Kidney epithelial cell (primary cell): ENCODE measurements at regions not wholly inside any gene's neighbourhood (a gene's known extent, or its start where the extent isn't known, plus 50 kb on each side); places are given as distances from the start of the nearest gene placed in this dataset.

Experiments used
- DNase-seq: peaks from one replicate; pipeline ENCODE4 v3.0.0-alpha.2; 2010; ENCODE audit warnings: low read depth
- H3K27me3 ChIP-seq: 2 replicates; pipeline ENCODE4 v1.6.0; 2011; ENCODE audit warnings: low read length; ENCODE audit not compliant: control insufficient read depth, insufficient read depth
- H3K36me3 ChIP-seq: 2 replicates; pipeline ENCODE4 v1.5.1; 2011; ENCODE audit warnings: low read length; ENCODE audit not compliant: control insufficient read depth, insufficient read depth
- H3K4me3 ChIP-seq: 2 replicates; pipeline ENCODE4 v1.5.1; 2011; ENCODE audit warnings: low read depth, mild to moderate bottlenecking, control low read depth, low read length
- CTCF ChIP-seq: IDR thresholded peaks from 2 replicates; pipeline ENCODE4 v1.5.1; 2011; ENCODE audit warnings: mild to moderate bottlenecking, moderate library complexity, low read length, control low read depth, inconsistent platforms; ENCODE audit not compliant: insufficient read depth, poor library complexity, severe bottlenecking

DNA sequence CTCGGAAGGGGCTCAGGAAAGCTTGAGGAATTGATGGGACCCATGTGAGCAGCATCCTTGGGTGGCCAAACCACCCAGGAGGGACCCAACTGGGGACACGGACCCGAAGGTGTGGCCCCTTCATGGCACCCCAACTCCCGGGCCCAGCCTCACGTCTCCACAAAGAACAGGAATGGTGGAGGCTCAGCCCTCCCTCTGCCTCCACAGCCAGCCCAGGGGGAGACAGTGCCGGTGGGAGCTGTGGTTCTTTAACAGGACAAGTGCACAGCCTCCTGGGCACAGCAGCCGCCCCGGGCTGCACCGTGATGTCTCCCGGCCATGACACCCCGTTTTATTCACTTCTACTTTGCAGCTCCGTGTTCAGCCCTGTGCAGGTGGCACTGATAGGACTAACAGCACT lies 587.2 kb downstream of the BRD1 start:
- Histone ChIP-seq H3K36me3 (no peaks in the 10 kb centered on the region), H3K27me3 (no peaks in the 10 kb centered on the region), H3K4me3 (no peak overlapping the region)
- no peak for DNase-seq
- no peak for TF ChIP-seq CTCF

GRCh38 chr22:49240016-49240380 lies 587.7 kb downstream of the BRD1 start:
- H3K4me3 ChIP-seq: no peak overlapping the region
- H3K27me3 ChIP-seq: no peaks in the 10 kb centered on the region
- no peaks in the 10 kb centered on the region for H3K36me3 ChIP-seq
- TF ChIP-seq CTCF: no peak
- no peak for DNase-seq

DNA sequence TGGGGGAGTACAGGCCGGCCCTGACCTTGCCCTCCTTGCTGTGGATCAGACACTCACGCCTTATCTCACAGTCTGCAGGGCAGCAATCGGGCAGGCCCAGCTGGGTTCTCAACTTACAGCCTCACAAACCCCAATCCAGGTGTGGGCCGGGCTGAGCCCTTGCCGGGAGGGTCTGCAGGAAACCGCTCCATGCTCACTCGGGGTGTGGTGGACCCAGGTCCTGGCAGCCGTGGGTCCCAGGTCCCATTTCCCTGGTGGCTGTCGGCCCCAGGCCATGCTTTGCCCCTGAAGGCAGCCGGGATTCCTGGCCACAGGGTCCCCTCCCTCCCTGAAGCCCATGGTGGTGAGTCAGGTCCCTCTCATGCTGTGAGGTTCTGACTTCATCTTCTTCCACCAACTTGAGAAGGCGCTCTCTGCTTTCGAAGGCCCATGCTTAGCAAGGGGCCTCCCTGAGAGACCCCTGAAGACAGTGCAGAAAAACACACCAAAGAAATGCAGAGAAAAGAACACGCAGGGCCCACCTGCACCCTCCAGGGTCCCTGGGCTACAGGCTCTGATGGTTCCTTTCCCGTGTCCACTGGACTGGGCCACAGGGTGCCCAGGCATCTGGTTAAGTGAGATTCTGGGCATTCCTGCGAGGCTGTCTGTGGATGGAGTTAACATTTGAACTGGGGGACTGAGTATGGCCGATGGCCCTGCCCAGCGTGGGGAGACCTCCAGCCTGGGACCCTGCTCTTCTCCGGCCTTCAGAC lies 588.2 kb downstream of the BRD1 start:
- no peaks in the 10 kb centered on the region for H3K36me3 ChIP-seq
- no peaks in the 10 kb centered on the region for H3K27me3 ChIP-seq
- no peak overlapping the region for H3K4me3 ChIP-seq
- no peak for DNase-seq
- TF ChIP-seq CTCF: no peak

- TF ChIP-seq CTCF: no peak
- H3K4me3 ChIP-seq: no peak overlapping the region
- DNase-seq: no peak
- no peaks in the 10 kb centered on the region for H3K27me3 ChIP-seq
- no peaks in the 10 kb centered on the region for H3K36me3 ChIP-seq
These were observed 589.2 kb downstream of the BRD1 start for GRCh38 chr22:49238181-49239141.

DNA sequence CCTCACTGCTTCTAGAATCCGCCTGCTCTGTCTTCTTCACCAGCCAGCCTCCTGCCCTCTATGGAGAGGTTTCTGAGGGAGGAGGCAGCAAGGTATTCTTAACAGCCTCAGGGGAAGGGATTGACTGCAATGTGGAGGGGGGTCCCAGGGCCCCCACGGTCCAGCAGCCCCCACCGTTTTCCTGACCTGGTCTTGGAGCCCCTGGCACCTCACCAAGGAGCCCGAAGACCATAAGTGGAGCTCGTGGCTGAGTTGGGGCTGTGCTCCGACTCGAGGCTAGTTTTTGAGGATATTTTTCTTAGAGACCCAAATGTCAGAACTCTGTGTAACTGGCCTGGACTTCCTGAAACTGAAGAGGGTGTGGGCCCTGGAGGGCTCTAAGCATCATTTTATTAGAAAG lies 590.0 kb downstream of the BRD1 start:
- TF ChIP-seq CTCF: no peak
- DNase-seq: no peak
- H3K36me3 ChIP-seq: no peaks in the 10 kb centered on the region
- H3K27me3 ChIP-seq: no peaks in the 10 kb centered on the region
- H3K4me3 ChIP-seq: no peak overlapping the region
